Stimulated activated CD4-positive, alpha-beta T cell treated with anti-CD3 and anti-CD28 coated beads, Interleukin-4, amount 100 ng/mL, for 24 hours (primary cell): ENCODE measurements at regions not wholly inside any gene's neighbourhood (a gene's known extent, or its start where the extent isn't known, plus 50 kb on each side); places are given as distances from the start of the nearest gene placed in this dataset.
"Not testable (repeated sequence)": the region's sequence is repeated elsewhere in the genome, so short reads cannot be mapped to it uniquely, and the experiment has no call there.

Source experiments
- DNase-seq: peaks from one replicate; pipeline ENCODE4 v3.0.0-alpha.2; 2020

DNA sequence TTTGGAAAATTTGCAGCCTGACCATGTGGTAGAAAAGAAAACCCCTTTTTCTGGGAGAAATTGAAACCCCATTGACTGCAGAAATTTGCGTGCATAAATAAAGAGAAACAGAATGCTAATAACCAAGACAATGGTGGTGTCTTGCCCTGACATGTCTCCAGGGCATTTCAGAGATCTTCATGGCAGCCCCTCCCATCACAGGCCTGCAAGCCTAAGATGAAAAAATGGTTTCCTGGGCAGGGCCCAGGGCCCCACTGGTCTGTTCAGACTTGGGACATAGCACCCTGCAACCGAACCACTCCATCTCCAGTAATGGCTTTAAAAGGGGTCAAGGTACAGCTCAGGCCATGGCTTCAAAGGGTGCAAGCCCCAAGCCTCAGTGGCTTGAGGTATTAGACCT, 71.6 kb upstream of the SGIP1 start:
- no peak for DNase-seq

GRCh38 chr1:66464351-66464750, 69.6 kb upstream of the SGIP1 start:
- no peak for DNase-seq

- no peak for DNase-seq
These were observed 69.2 kb upstream of the SGIP1 start for GRCh38 chr1:66464802-66465201.

GRCh38 chr1:66466695-66467094, 67.3 kb upstream of the SGIP1 start:
- DNase-seq: not testable (repeated sequence)

DNA sequence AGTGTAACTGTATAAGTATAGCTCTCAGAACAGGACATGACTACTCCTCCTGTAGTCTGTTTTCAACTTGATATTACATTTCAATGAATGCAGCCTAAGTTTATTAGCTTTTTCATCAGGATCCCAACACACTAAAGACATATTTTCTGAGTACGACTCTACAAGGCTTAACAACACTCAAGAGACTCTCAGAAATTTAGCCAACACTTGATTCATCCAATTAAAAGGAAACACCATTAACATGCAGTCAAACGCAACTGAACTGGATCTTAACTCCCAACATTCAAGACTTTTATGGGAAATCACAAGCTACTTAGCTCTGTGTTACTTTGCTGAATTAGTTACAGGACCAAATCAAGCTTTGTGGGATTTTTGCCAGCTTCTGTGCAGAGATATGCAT, 65.2 kb upstream of the SGIP1 start:
- no peak for DNase-seq

DNA sequence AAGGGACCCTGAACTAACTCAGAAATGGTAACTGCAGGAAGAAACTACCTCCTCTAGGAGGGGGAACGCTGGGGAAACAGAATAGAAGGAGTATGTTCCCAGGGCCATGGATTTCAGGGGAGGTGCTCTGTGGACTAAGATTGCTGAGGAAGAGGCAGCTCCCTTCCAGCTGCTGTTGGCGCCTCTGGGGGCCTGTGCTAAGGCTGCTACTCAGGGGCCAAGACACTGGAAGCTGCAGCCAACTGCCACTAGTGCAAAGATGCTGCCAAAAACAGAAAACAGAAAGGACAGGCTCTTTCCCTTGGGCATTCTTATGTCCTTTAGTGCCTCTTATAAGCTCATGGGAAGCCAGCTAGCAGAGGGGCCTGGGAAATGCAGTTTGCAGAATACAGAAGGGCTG, 58.0 kb upstream of the SGIP1 start:
- no peak for DNase-seq

DNA sequence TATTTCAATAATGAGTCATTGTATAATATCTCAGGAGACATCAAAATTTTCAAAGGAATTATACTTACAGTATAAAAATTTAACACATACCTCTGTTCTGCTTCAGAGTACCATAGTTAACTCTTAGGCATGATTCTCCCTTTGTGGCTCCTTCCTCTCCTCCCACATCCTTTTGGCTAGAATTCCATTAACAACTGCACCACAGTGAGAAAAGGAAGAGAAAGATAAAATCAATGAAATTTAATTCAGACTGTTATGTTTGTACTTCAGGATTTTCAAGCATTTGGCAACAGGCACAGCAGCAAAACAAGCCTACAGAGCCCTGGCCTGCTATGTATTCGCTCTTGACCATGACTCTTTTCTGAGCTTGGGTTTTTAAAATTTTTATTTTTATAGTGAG, 57.2 kb upstream of the SGIP1 start:
- no peak for DNase-seq

- DNase-seq: no peak
These were observed 55.8 kb upstream of the SGIP1 start for GRCh38 chr1:66478116-66478515.

DNA sequence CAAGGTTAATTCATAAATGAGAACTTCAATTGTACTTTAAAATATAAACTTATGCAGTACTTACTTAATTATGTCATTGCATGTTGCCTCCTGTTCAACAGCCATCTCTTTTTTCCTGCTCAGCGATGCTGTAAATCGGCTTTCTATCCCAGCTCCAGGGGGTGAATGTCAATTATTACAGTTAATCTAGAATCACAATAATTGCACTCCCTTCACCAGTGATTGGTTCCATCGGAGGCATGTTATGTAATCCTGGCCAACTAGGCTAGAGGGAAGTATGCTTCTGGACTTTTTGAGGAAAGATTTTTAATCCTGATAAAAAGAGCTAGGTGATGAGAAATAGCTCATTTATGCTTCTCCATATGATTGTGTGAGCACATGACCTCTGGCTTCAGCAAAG, 53.8 kb upstream of the SGIP1 start:
- no peak for DNase-seq

DNA sequence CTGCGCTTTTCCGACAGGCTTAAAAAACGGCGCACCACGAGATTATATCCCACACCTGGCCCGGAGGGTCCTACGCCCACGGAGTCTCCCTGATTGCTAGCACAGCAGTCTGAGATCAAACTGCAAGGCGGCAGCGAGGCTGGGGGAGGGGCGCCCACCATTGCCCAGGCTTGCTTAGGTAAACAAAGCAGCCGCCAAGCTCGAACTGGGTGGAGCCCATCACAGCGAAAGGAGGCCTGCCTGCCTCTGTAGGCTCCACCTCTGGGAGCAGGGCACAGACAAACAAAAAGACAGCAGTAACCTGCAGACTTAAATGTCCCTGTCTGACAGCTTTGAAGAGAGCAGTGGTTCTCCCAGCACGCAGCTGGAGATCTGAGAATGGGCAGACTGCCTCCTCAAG, 52.7 kb upstream of the SGIP1 start:
- not testable (repeated sequence) for DNase-seq
